Astrocyte (in vitro differentiated cells and primary cell): ENCODE measurements at regions not wholly inside any gene's neighbourhood (a gene's known extent, or its start where the extent isn't known, plus 50 kb on each side); places are given as distances from the start of the nearest gene placed in this dataset.

Experiments
- DNase-seq: peaks from one replicate; pipeline ENCODE4 v3.0.0-alpha.2; 2010; ENCODE audit warnings: low read depth
- FAIRE-seq: peaks from 2 replicates; lab custom pipeline; 2011; peaks lifted over from hg19 to GRCh38; lab: Jason Lieb, UNC
- H2AFZ ChIP-seq: 2 replicates; pipeline ENCODE4 v1.6.0; 2012; ENCODE audit warnings: low read depth, low read length, inconsistent platforms
- H3K27ac ChIP-seq: 2 replicates; pipeline ENCODE4 v1.5.1; 2011; ENCODE audit warnings: low read depth, low read length, inconsistent platforms
- H3K27me3 ChIP-seq: 2 replicates; pipeline ENCODE4 v1.6.0; 2011; ENCODE audit warnings: low read length, inconsistent platforms; ENCODE audit not compliant: insufficient read depth
- H3K36me3 ChIP-seq: 2 replicates; pipeline ENCODE4 v1.5.1; 2011; ENCODE audit warnings: low read length, inconsistent platforms; ENCODE audit not compliant: insufficient read depth
- H3K4me1 ChIP-seq: 2 replicates; pipeline ENCODE4 v1.5.1; 2011; ENCODE audit warnings: low read length, inconsistent platforms; ENCODE audit not compliant: insufficient read depth
- H3K4me2 ChIP-seq: 2 replicates; pipeline ENCODE4 v1.6.0; 2012; ENCODE audit warnings: low read length, inconsistent platforms
- H3K4me3 ChIP-seq: 2 replicates; pipeline ENCODE4 v1.5.1; 2011; ENCODE audit warnings: low read depth, mild to moderate bottlenecking, low read length, inconsistent platforms; ENCODE audit not compliant: insufficient read depth
- H3K79me2 ChIP-seq: 2 replicates; pipeline ENCODE4 v1.6.0; 2012; ENCODE audit warnings: mild to moderate bottlenecking, low read length, inconsistent platforms; ENCODE audit not compliant: insufficient read depth
- H3K9ac ChIP-seq: 2 replicates; pipeline ENCODE4 v1.6.0; 2012; ENCODE audit warnings: mild to moderate bottlenecking, low read length, inconsistent platforms
- H3K9me3 ChIP-seq: 2 replicates; pipeline ENCODE4 v1.5.1; 2012; ENCODE audit warnings: low read depth, mild to moderate bottlenecking, low read length, inconsistent platforms; ENCODE audit not compliant: insufficient read depth
- H4K20me1 ChIP-seq: 2 replicates; pipeline ENCODE4 v1.6.0; 2012; ENCODE audit warnings: low read length, inconsistent platforms; ENCODE audit not compliant: insufficient read depth
- H3K27ac Mint-ChIP-seq: one replicate; pipeline ENCODE4 v1.8.0; 2021; ENCODE audit warnings: mild to moderate bottlenecking, mixed read lengths; ENCODE audit not compliant: unreplicated experiment
- H3K27me3 Mint-ChIP-seq: one replicate; pipeline ENCODE4 v1.8.0; 2021; ENCODE audit warnings: low read depth, mixed read lengths; ENCODE audit not compliant: unreplicated experiment
- H3K36me3 Mint-ChIP-seq: one replicate; pipeline ENCODE4 v1.8.0; 2021; ENCODE audit warnings: low read depth, mixed read lengths; ENCODE audit not compliant: unreplicated experiment
- H3K4me1 Mint-ChIP-seq: one replicate; pipeline ENCODE4 v1.8.0; 2021; ENCODE audit warnings: low read depth, mixed read lengths; ENCODE audit not compliant: unreplicated experiment
- H3K4me3 Mint-ChIP-seq: one replicate; pipeline ENCODE4 v1.8.0; 2021; ENCODE audit warnings: mild to moderate bottlenecking, moderate library complexity, mixed read lengths; ENCODE audit not compliant: unreplicated experiment
- H3K9me3 Mint-ChIP-seq: one replicate; pipeline ENCODE4 v1.8.0; 2021; ENCODE audit warnings: mild to moderate bottlenecking, mixed read lengths; ENCODE audit not compliant: unreplicated experiment
- CTCF ChIP-seq: IDR thresholded peaks from 2 replicates; pipeline ENCODE4 v1.5.1; 2011; ENCODE audit warnings: low read depth, mild to moderate bottlenecking, inconsistent platforms, low read length, moderate library complexity; ENCODE audit not compliant: insufficient read depth
- EZH2 ChIP-seq: IDR thresholded peaks from 2 replicates; pipeline ENCODE4 v1.6.1; 2012; ENCODE audit warnings: mild to moderate bottlenecking, low read length, inconsistent platforms; ENCODE audit not compliant: insufficient read depth

- no peaks in the 10 kb centered on the region for H3K27me3 Mint-ChIP-seq
- Histone ChIP-seq H3K36me3 (no peaks in the 10 kb centered on the region), H3K79me2 (no peaks in the 10 kb centered on the region), H3K9me3 (no peaks in the 10 kb centered on the region), H3K27ac (no peak overlapping the region), H4K20me1 (no peaks in the 10 kb centered on the region), H3K9ac (no peak overlapping the region), H3K4me1 (no peaks in the 10 kb centered on the region), H3K4me2 (no peak overlapping the region), H3K27me3 (no peaks in the 10 kb centered on the region), H2AFZ (no peak overlapping the region), H3K4me3 (no peak overlapping the region)
- FAIRE-seq (no peak), DNase-seq (no peak)
- TF ChIP-seq EZH2 = no peak
- TF ChIP-seq CTCF = no peak
- no peaks in the 10 kb centered on the region for H3K36me3 Mint-ChIP-seq
- peak overlapping the region; percentile 70 for H3K27ac Mint-ChIP-seq
- peaks cover 5% of the 10 kb centered on the region for H3K4me1 Mint-ChIP-seq
- peaks cover 1% of the 10 kb centered on the region for H3K9me3 Mint-ChIP-seq
- H3K4me3 Mint-ChIP-seq = no peak overlapping the region
Observed at GRCh38 chr1:81635816-81636215, 164.9 kb upstream of the ADGRL2 start.

- H3K36me3 Mint-ChIP-seq = no peaks in the 10 kb centered on the region
- FAIRE-seq = no peak
Observed at GRCh38 chr1:81634294-81634693, 166.4 kb upstream of the ADGRL2 start.

More at GRCh38 chr1:81634294-81634693, 166.4 kb upstream of the ADGRL2 start:
- no peaks in the 10 kb centered on the region for H3K27me3 ChIP-seq
- Mint-ChIP-seq H3K4me3 (no peak overlapping the region), H3K9me3 (no peaks in the 10 kb centered on the region), H3K27ac (no peak overlapping the region), H3K4me1 (peaks cover 5% of the 10 kb centered on the region), H3K27me3 (no peaks in the 10 kb centered on the region)
- no peak overlapping the region for H3K4me2 ChIP-seq
- no peak overlapping the region for H3K4me3 ChIP-seq
- no peaks in the 10 kb centered on the region for H3K36me3 ChIP-seq
- H3K4me1 ChIP-seq = no peaks in the 10 kb centered on the region
- TF ChIP-seq EZH2 (no peak), CTCF (no peak)
- no peak overlapping the region for H3K9ac ChIP-seq
- no peaks in the 10 kb centered on the region for H3K9me3 ChIP-seq
- no peak overlapping the region for H3K27ac ChIP-seq
- no peaks in the 10 kb centered on the region for H4K20me1 ChIP-seq
- no peak overlapping the region for H2AFZ ChIP-seq
- H3K79me2 ChIP-seq = no peaks in the 10 kb centered on the region
- DNase-seq = no peak
